ENCODE measurements at regions not wholly inside any gene's neighbourhood (a gene's known extent, or its start where the extent isn't known, plus 50 kb on each side); places are given as distances from the start of the nearest gene placed in this dataset.

GRCh38 chr11:109996060-109996459, 97.1 kb upstream of the ZC3H12C start:
- TF ChIP-seq ZNF274 (IDR thresholded peaks at IDR 0.05; ENCODE audit: low read depth, low read length) = no peak
- no peak for TF ChIP-seq SUZ12 (IDR thresholded peaks at IDR 0.05; ENCODE audit: extremely low read depth, insufficient read depth, insufficient read length)
- no peak for TF ChIP-seq YY1 (IDR thresholded peaks at IDR 0.05; ENCODE audit: insufficient read depth, insufficient read length)

Data from NT2/D1 (cell line).